GM23338 (cell line): ENCODE measurements at regions not wholly inside any gene's neighbourhood (a gene's known extent, or its start where the extent isn't known, plus 50 kb on each side); places are given as distances from the start of the nearest gene placed in this dataset.

Experiments
- ATAC-seq: fragments of 200-7000 bp; cut with Tn5 transposase; 3 replicates; pipeline ENCODE4 v1.9.1; 2020
- DNase-seq: peaks from one replicate; pipeline ENCODE4 v3.0.0-alpha.2; 2015; ENCODE audit warnings: low spot score
- H2AFZ ChIP-seq: fragments of 200-600 bp; sonication (generic); 2 replicates; pipeline ENCODE4 v1.8.0; 2016; ENCODE audit warnings: antibody characterized with exemption, mild to moderate bottlenecking, moderate library complexity
- H3F3A ChIP-seq: fragments of 200-600 bp; sonication (generic); replicated peaks from 2 replicates; pipeline ENCODE4 v1.8.0; 2017; ENCODE audit warnings: antibody characterized with exemption, mixed run types, low read depth
- H3K27ac ChIP-seq: fragments of 200-600 bp; sonication (generic); 2 replicates; pipeline ENCODE4 v1.6.1; 2016; ENCODE audit warnings: low read depth
- H3K27me3 ChIP-seq: fragments of 200-600 bp; sonication (generic); 2 replicates; pipeline ENCODE4 v1.8.0; 2016; ENCODE audit warnings: mild to moderate bottlenecking, mixed run types, moderate library complexity; ENCODE audit not compliant: insufficient read depth
- H3K36me3 ChIP-seq: fragments of 200-600 bp; sonication (generic); 2 replicates; pipeline ENCODE4 v1.8.0; 2016; ENCODE audit warnings: mild to moderate bottlenecking; ENCODE audit not compliant: insufficient read depth
- H3K4me1 ChIP-seq: fragments of 200-600 bp; sonication (generic); 2 replicates; pipeline ENCODE4 v1.8.0; 2016; ENCODE audit warnings: mild to moderate bottlenecking, moderate library complexity; ENCODE audit not compliant: insufficient read depth
- H3K4me2 ChIP-seq: fragments of 200-600 bp; sonication (generic); 2 replicates; pipeline ENCODE4 v1.7.1; 2017; ENCODE audit warnings: mixed run types
- H3K4me3 ChIP-seq: fragments of 200-600 bp; sonication (generic); 2 replicates; pipeline ENCODE4 v1.6.1; 2016; ENCODE audit warnings: mixed run types
- H3K79me2 ChIP-seq: fragments of 200-600 bp; sonication (generic); replicated peaks from 2 replicates; pipeline ENCODE4 v1.8.0; 2017; ENCODE audit warnings: mild to moderate bottlenecking; ENCODE audit not compliant: insufficient read depth
- H3K9me2 ChIP-seq: fragments of 200-600 bp; sonication (generic); 2 replicates; pipeline ENCODE4 v1.8.0; 2017; ENCODE audit not compliant: insufficient read depth
- H4K20me1 ChIP-seq: fragments of 200-600 bp; sonication (generic); replicated peaks from 2 replicates; pipeline ENCODE4 v1.8.0; 2017; ENCODE audit warnings: mild to moderate bottlenecking; ENCODE audit not compliant: insufficient read depth
- H3K27ac Mint-ChIP-seq: 2 replicates; pipeline ENCODE4 v1.8.0; 2020; ENCODE audit warnings: inconsistent platforms, mild to moderate bottlenecking, moderate library complexity, mixed read lengths
- H3K27me3 Mint-ChIP-seq: 3 replicates; pipeline ENCODE4 v1.8.0; 2022; ENCODE audit warnings: low read depth, mild to moderate bottlenecking, moderate library complexity, mixed read lengths, inconsistent platforms; ENCODE audit not compliant: insufficient read depth, poor library complexity
- H3K36me3 Mint-ChIP-seq: 3 replicates; pipeline ENCODE4 v1.8.0; 2021; ENCODE audit warnings: low read depth, mild to moderate bottlenecking, inconsistent platforms, moderate library complexity, mixed read lengths
- H3K4me1 Mint-ChIP-seq: 3 replicates; pipeline ENCODE4 v1.8.0; 2020; ENCODE audit warnings: mild to moderate bottlenecking, inconsistent platforms, mixed read lengths
- H3K4me3 Mint-ChIP-seq: 3 replicates; pipeline ENCODE4 v1.8.0; 2021; ENCODE audit warnings: moderate library complexity, mild to moderate bottlenecking, inconsistent platforms, mixed read lengths
- H3K9me3 Mint-ChIP-seq: 3 replicates; pipeline ENCODE4 v1.8.0; 2020; ENCODE audit warnings: moderate library complexity, mild to moderate bottlenecking, inconsistent platforms, mixed read lengths
- CREB1 ChIP-seq: fragments of 250-450 bp; sonication (Bioruptor Pico); IDR thresholded peaks from 2 replicates; pipeline ENCODE4 v1.5.0; 2020; ENCODE audit warnings: low read depth, mild to moderate bottlenecking, moderate library complexity
- CTCF ChIP-seq, 2 experiments: fragments of 200-600 bp in 1 of 2; sonication (generic) in 1 of 2; conservative IDR thresholded peaks; 2 replicates each; pipeline versions ENCODE4 v1.5.1 to v1.6.1; 2016 to 2017; ENCODE audit warnings: antibody characterized with exemption in 2 of 2, low read depth in 2 of 2, mild to moderate bottlenecking in 2 of 2, moderate library complexity in 1 of 2
- ETS1 ChIP-seq: IDR thresholded peaks from 2 replicates; pipeline ENCODE4 v1.6.1; 2016; ENCODE audit warnings: antibody characterized with exemption
- EZH2 ChIP-seq: fragments of 200-600 bp; sonication (generic); IDR thresholded peaks from one replicate; pipeline ENCODE4 v1.8.0; 2017; ENCODE audit warnings: antibody characterized with exemption, mild to moderate bottlenecking, low read depth; ENCODE audit not compliant: unreplicated experiment
- EZH2phosphoT487 ChIP-seq: fragments of 200-600 bp; sonication (generic); IDR thresholded peaks from one replicate; pipeline ENCODE4 v1.8.1; 2018; ENCODE audit warnings: antibody characterized with exemption; ENCODE audit not compliant: unreplicated experiment
- JUNB ChIP-seq: IDR thresholded peaks from one replicate; pipeline ENCODE4 v1.6.1; 2016; ENCODE audit warnings: antibody characterized with exemption; ENCODE audit not compliant: unreplicated experiment
- NANOG ChIP-seq: IDR thresholded peaks from 2 replicates; pipeline ENCODE4 v1.6.1; 2016; ENCODE audit warnings: antibody characterized with exemption, borderline replicate concordance
- POLR2AphosphoS5 ChIP-seq: IDR thresholded peaks from 2 replicates; pipeline ENCODE4 v1.6.1; 2016; ENCODE audit warnings: antibody characterized with exemption, low read depth
- REST ChIP-seq: IDR thresholded peaks from one replicate; pipeline ENCODE4 v1.6.1; 2018; ENCODE audit warnings: antibody characterized with exemption; ENCODE audit not compliant: unreplicated experiment
- STAT1 ChIP-seq: IDR thresholded peaks from one replicate; pipeline ENCODE4 v1.6.1; 2016; ENCODE audit warnings: antibody characterized with exemption; ENCODE audit not compliant: unreplicated experiment
- ZNF114 ChIP-seq: fragments of 250-450 bp; sonication (Bioruptor Pico); IDR thresholded peaks from 2 replicates; pipeline ENCODE4 v1.5.0; 2020; ENCODE audit warnings: mild to moderate bottlenecking, moderate library complexity
- ZNF331 ChIP-seq: fragments of 250-450 bp; sonication (Bioruptor Pico); IDR thresholded peaks from 2 replicates; pipeline ENCODE4 v1.5.0; 2020; ENCODE audit warnings: low read depth, mild to moderate bottlenecking, moderate library complexity
- ZNF462 ChIP-seq: fragments of 250-450 bp; sonication (Bioruptor Pico); IDR thresholded peaks from 2 replicates; pipeline ENCODE4 v1.5.0; 2020; ENCODE audit warnings: mild to moderate bottlenecking, moderate library complexity

- H3K4me3 Mint-ChIP-seq = peak overlapping the region; percentile 49; the same call in 2 of the 3 replicates
- 0 out of 2 replicates have a peak overlapping the region, but pooled peaks have one; percentile 1 for H3K27ac ChIP-seq
- no peaks in the 10 kb centered on the region for H4K20me1 ChIP-seq
- no peaks in the 10 kb centered on the region for H3K79me2 ChIP-seq
- no peak overlapping the region for H3K27ac Mint-ChIP-seq
- H3K4me2 ChIP-seq = peak overlapping the region; percentile 69
- peaks cover 40% of the 10 kb centered on the region for H3K27me3 ChIP-seq
- H3K4me1 Mint-ChIP-seq = peaks cover 45% of the 10 kb centered on the region
- H3K27me3 Mint-ChIP-seq = peaks cover 27% of the 10 kb centered on the region
- H3F3A ChIP-seq = no peaks in the 10 kb centered on the region
- ATAC-seq (peak; percentile 92), DNase-seq (peak; percentile 75)
- TF ChIP-seq EZH2 (no peak), POLR2AphosphoS5 (no peak), NANOG (peak; percentile 89), ZNF331 (CRISPR knock-in tag) (no peak), STAT1 (no peak), CREB1 (no peak), ZNF114 (CRISPR knock-in tag) (no peak), CTCF (conservative IDR thresholded peaks at IDR 0.05; ENCODE audit: low read depth in 2 of 2) (no peak), REST (no peak), EZH2phosphoT487 (no peak), ETS1 (no peak), ZNF462 (peak; percentile 58; the same call in 1 of the 2 replicates), JUNB (no peak)
- H3K36me3 ChIP-seq = no peaks in the 10 kb centered on the region
- H3K4me3 ChIP-seq = peak overlapping the region; percentile 33
- H3K9me3 Mint-ChIP-seq = no peaks in the 10 kb centered on the region
- H3K9me2 ChIP-seq = no peaks in the 10 kb centered on the region; the same call in 1 of the 2 replicates
- peak overlapping the region; percentile 77 for H2AFZ ChIP-seq
- peaks cover 44% of the 10 kb centered on the region for H3K4me1 ChIP-seq
- H3K36me3 Mint-ChIP-seq = no peaks in the 10 kb centered on the region
Observed at GRCh38 chr14:56733396-56733795, 76.9 kb downstream of the OTX2 start.
